ENCODE measurements at regions not wholly inside any gene's neighbourhood (a gene's known extent, or its start where the extent isn't known, plus 50 kb on each side); places are given as distances from the start of the nearest gene placed in this dataset.
A peak's percentile ranks its signal among the peaks of the same experiment; 100 is the strongest.

- H3K27me3 Mint-ChIP-seq (ENCODE audit: low read depth, unreplicated experiment): no peaks in the 10 kb centered on the region
- Histone ChIP-seq H4K20me1 (ENCODE audit: insufficient read depth, low read length) (no peaks in the 10 kb centered on the region), H3K4me1 (ENCODE audit: insufficient read depth, low read length) (no peaks in the 10 kb centered on the region), H3K79me2 (ENCODE audit: insufficient read depth, low read length) (no peaks in the 10 kb centered on the region), H3K9me3 (ENCODE audit: insufficient read depth, low read depth, low read length) (no peaks in the 10 kb centered on the region), H2AFZ (ENCODE audit: low read depth, low read length) (no peak overlapping the region), H3K4me3 (ENCODE audit: insufficient read depth, low read depth, low read length) (no peak overlapping the region), H3K27me3 (ENCODE audit: insufficient read depth, low read length) (no peaks in the 10 kb centered on the region), H3K9ac (ENCODE audit: low read length) (no peak overlapping the region), H3K36me3 (ENCODE audit: insufficient read depth, low read length) (no peaks in the 10 kb centered on the region), H3K27ac (ENCODE audit: low read depth, low read length) (no peak overlapping the region), H3K4me2 (ENCODE audit: low read length) (no peak overlapping the region)
- H3K27ac Mint-ChIP-seq (ENCODE audit: unreplicated experiment): no peak overlapping the region
- H3K9me3 Mint-ChIP-seq (ENCODE audit: unreplicated experiment): peaks cover 2% of the 10 kb centered on the region
- DNase-seq (ENCODE audit: low read depth): peak; percentile 1
- no peak overlapping the region for H3K4me3 Mint-ChIP-seq (ENCODE audit: unreplicated experiment)
- TF ChIP-seq EZH2 (IDR thresholded peaks at IDR 0.05; ENCODE audit: insufficient read depth, low read length) (no peak), CTCF (IDR thresholded peaks at IDR 0.05; ENCODE audit: insufficient read depth, low read depth, low read length) (no peak)
- no peaks in the 10 kb centered on the region for H3K4me1 Mint-ChIP-seq (ENCODE audit: low read depth, unreplicated experiment)
- no peak for FAIRE-seq
- no peaks in the 10 kb centered on the region for H3K36me3 Mint-ChIP-seq (ENCODE audit: low read depth, unreplicated experiment)
These were observed 169.7 kb upstream of the AGTR1 start for GRCh38 chr3:148528024-148528423.

GRCh38 chr3:148531836-148532235 lies 165.9 kb upstream of the AGTR1 start:
- H3K4me3 Mint-ChIP-seq (ENCODE audit: unreplicated experiment): no peak overlapping the region
- Histone ChIP-seq H3K27ac (ENCODE audit: low read depth, low read length) (no peak overlapping the region), H4K20me1 (ENCODE audit: insufficient read depth, low read length) (no peaks in the 10 kb centered on the region), H2AFZ (ENCODE audit: low read depth, low read length) (no peak overlapping the region), H3K4me3 (ENCODE audit: insufficient read depth, low read depth, low read length) (no peak overlapping the region), H3K9ac (ENCODE audit: low read length) (no peak overlapping the region), H3K79me2 (ENCODE audit: insufficient read depth, low read length) (no peaks in the 10 kb centered on the region), H3K36me3 (ENCODE audit: insufficient read depth, low read length) (no peaks in the 10 kb centered on the region), H3K27me3 (ENCODE audit: insufficient read depth, low read length) (no peaks in the 10 kb centered on the region), H3K4me1 (ENCODE audit: insufficient read depth, low read length) (no peaks in the 10 kb centered on the region), H3K9me3 (ENCODE audit: insufficient read depth, low read depth, low read length) (no peaks in the 10 kb centered on the region), H3K4me2 (ENCODE audit: low read length) (no peak overlapping the region)
- H3K27me3 Mint-ChIP-seq (ENCODE audit: low read depth, unreplicated experiment): no peaks in the 10 kb centered on the region
- H3K4me1 Mint-ChIP-seq (ENCODE audit: low read depth, unreplicated experiment): no peaks in the 10 kb centered on the region
- no peaks in the 10 kb centered on the region for H3K9me3 Mint-ChIP-seq (ENCODE audit: unreplicated experiment)
- DNase-seq (ENCODE audit: low read depth) (no peak), FAIRE-seq (no peak)
- no peaks in the 10 kb centered on the region for H3K36me3 Mint-ChIP-seq (ENCODE audit: low read depth, unreplicated experiment)
- TF ChIP-seq CTCF (IDR thresholded peaks at IDR 0.05; ENCODE audit: insufficient read depth, low read depth, low read length): no peak
- TF ChIP-seq EZH2 (IDR thresholded peaks at IDR 0.05; ENCODE audit: insufficient read depth, low read length): no peak
- H3K27ac Mint-ChIP-seq (ENCODE audit: unreplicated experiment): no peak overlapping the region

GRCh38 chr3:148532326-148532725 lies 165.4 kb upstream of the AGTR1 start:
- Histone ChIP-seq H3K36me3 (ENCODE audit: insufficient read depth, low read length) (no peaks in the 10 kb centered on the region), H3K4me3 (ENCODE audit: insufficient read depth, low read depth, low read length) (no peak overlapping the region), H3K4me1 (ENCODE audit: insufficient read depth, low read length) (no peaks in the 10 kb centered on the region), H3K27ac (ENCODE audit: low read depth, low read length) (no peak overlapping the region), H2AFZ (ENCODE audit: low read depth, low read length) (no peak overlapping the region), H3K9me3 (ENCODE audit: insufficient read depth, low read depth, low read length) (no peaks in the 10 kb centered on the region), H3K9ac (ENCODE audit: low read length) (no peak overlapping the region), H4K20me1 (ENCODE audit: insufficient read depth, low read length) (no peaks in the 10 kb centered on the region), H3K4me2 (ENCODE audit: low read length) (no peak overlapping the region), H3K79me2 (ENCODE audit: insufficient read depth, low read length) (no peaks in the 10 kb centered on the region), H3K27me3 (ENCODE audit: insufficient read depth, low read length) (no peaks in the 10 kb centered on the region)
- peak; percentile 2 for DNase-seq (ENCODE audit: low read depth)
- Mint-ChIP-seq H3K4me1 (ENCODE audit: low read depth, unreplicated experiment) (no peaks in the 10 kb centered on the region), H3K27me3 (ENCODE audit: low read depth, unreplicated experiment) (no peaks in the 10 kb centered on the region), H3K9me3 (ENCODE audit: unreplicated experiment) (no peaks in the 10 kb centered on the region), H3K4me3 (ENCODE audit: unreplicated experiment) (no peak overlapping the region), H3K27ac (ENCODE audit: unreplicated experiment) (no peak overlapping the region), H3K36me3 (ENCODE audit: low read depth, unreplicated experiment) (no peaks in the 10 kb centered on the region)
- TF ChIP-seq EZH2 (IDR thresholded peaks at IDR 0.05; ENCODE audit: insufficient read depth, low read length) (no peak), CTCF (IDR thresholded peaks at IDR 0.05; ENCODE audit: insufficient read depth, low read depth, low read length) (no peak)
- FAIRE-seq: no peak
